SK-N-SH treated with all-trans-retinoic acid at 6 μM for 48 hours (cell line): ENCODE measurements at regions not wholly inside any gene's neighbourhood (a gene's known extent, or its start where the extent isn't known, plus 50 kb on each side); places are given as distances from the start of the nearest gene placed in this dataset.

Experiments used
- BACH2 ChIP-seq: fragments of 250-450 bp; sonication (Bioruptor Pico); IDR thresholded peaks from 2 replicates; pipeline ENCODE4 v1.9.0; 2021; ENCODE audit warnings: mild to moderate bottlenecking, borderline replicate concordance
- CREB5 ChIP-seq: fragments of 250-450 bp; sonication (Bioruptor Pico); IDR thresholded peaks from 2 replicates; pipeline ENCODE4 v1.5.1; 2020; ENCODE audit warnings: low read depth, mild to moderate bottlenecking, moderate library complexity
- CSRNP3 ChIP-seq: fragments of 250-450 bp; sonication (Bioruptor Pico); IDR thresholded peaks from 2 replicates; pipeline ENCODE4 v1.5.1; 2021; ENCODE audit warnings: mild to moderate bottlenecking, moderate library complexity
- ESRRG ChIP-seq: fragments of 250-450 bp; sonication (Bioruptor Pico); IDR thresholded peaks from 2 replicates; pipeline ENCODE4 v1.6.1; 2021; ENCODE audit warnings: mild to moderate bottlenecking
- PATZ1 ChIP-seq: fragments of 250-450 bp; sonication (Bioruptor Pico); IDR thresholded peaks from 2 replicates; pipeline ENCODE4 v1.8.0; 2020; ENCODE audit warnings: mild to moderate bottlenecking, moderate library complexity, borderline replicate concordance
- TOX ChIP-seq: fragments of 250-450 bp; sonication (Bioruptor Pico); IDR thresholded peaks from 2 replicates; pipeline ENCODE4 v1.8.0; 2021; ENCODE audit warnings: mild to moderate bottlenecking, moderate library complexity, borderline replicate concordance
- ZC3H10 ChIP-seq: fragments of 250-450 bp; sonication (Bioruptor Pico); IDR thresholded peaks from 2 replicates; pipeline ENCODE4 v1.5.1; 2021; ENCODE audit warnings: mild to moderate bottlenecking, moderate library complexity
- ZFP30 ChIP-seq: fragments of 450-650 bp; formaldehyde crosslinking; IDR thresholded peaks from 2 replicates; pipeline ENCODE4 v1.5.0; 2022; ENCODE audit warnings: mild to moderate bottlenecking, moderate library complexity
- ZNF565 ChIP-seq: fragments of 450-650 bp; formaldehyde crosslinking; conservative IDR thresholded peaks from 2 replicates; pipeline ENCODE4 v1.5.0; 2020; ENCODE audit warnings: low read depth, mild to moderate bottlenecking, moderate library complexity

GRCh38 chr12:116495260-116495659 is 63.9 kb upstream of the MAP1LC3B2 start:
- TF ChIP-seq CSRNP3 (CRISPR knock-in tag) (no peak), ZFP30 (no peak), ESRRG (CRISPR knock-in tag) (no peak), TOX (CRISPR knock-in tag) (no peak), ZC3H10 (no peak), BACH2 (CRISPR knock-in tag) (no peak), ZNF565 (CRISPR knock-in tag) (no peak), PATZ1 (CRISPR knock-in tag) (no peak), CREB5 (CRISPR knock-in tag) (no peak)
